Sigmoid colon (tissue), 4 donors: ENCODE measurements at regions not wholly inside any gene's neighbourhood (a gene's known extent, or its start where the extent isn't known, plus 50 kb on each side); places are given as distances from the start of the nearest gene placed in this dataset.
"Not testable (repeated sequence)": the region's sequence is repeated elsewhere in the genome, so short reads cannot be mapped to it uniquely, and the experiment has no call there.

Experiments
- EP300 ChIP-seq, 4 donors: sonication (generic); formaldehyde crosslinking; IDR thresholded peaks; one replicate each; pipeline ENCODE4 v1.6.1; 2017; ENCODE audit warnings: antibody characterized with exemption in 4 of 4
- POLR2A ChIP-seq, 2 donors: fragments of 450-650 bp; IDR thresholded peaks; one replicate each; pipeline ENCODE4 v1.6.1; 2016; ENCODE audit warnings: antibody characterized with exemption in 2 of 2, mild to moderate bottlenecking in 2 of 2, moderate library complexity in 2 of 2
- POLR2AphosphoS5 ChIP-seq, 4 donors: sonication (generic); formaldehyde crosslinking; IDR thresholded peaks; one replicate each; pipeline ENCODE4 v1.6.1; 2017; ENCODE audit warnings: antibody characterized with exemption in 4 of 4
- TF ChIP-seq, protein P1 (sequence below), 4 experiments: fragments of 450-650 bp in 3 of 4; fragments of 200-600 bp in 1 of 4; IDR thresholded peaks; one replicate each; pipeline ENCODE4 v1.5.1; 2016 to 2019; ENCODE audit warnings: antibody characterized with exemption in 4 of 4, mild to moderate bottlenecking in 3 of 4, moderate library complexity in 2 of 4

DNA sequence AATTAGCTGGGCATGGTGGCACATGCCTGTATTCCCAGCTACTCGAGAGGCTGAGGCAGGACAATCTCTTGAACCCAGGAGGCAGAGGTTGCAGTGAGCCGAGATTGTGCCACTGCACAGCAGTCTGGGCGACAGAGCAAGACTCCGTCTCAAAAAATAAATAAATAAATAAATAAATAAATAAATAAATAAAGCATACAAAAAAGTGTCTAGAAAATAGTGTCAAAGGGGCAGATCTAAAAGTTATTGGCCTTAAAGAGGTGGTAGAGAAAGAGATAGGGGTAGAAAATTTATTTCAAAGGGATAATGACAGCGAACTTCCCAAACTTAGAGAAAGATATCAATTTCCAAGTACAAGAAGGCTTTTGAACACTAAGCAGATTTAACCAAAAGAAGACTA lies 1160.6 kb upstream of the DIAPH2 start:
- TF ChIP-seq, protein P1, sequence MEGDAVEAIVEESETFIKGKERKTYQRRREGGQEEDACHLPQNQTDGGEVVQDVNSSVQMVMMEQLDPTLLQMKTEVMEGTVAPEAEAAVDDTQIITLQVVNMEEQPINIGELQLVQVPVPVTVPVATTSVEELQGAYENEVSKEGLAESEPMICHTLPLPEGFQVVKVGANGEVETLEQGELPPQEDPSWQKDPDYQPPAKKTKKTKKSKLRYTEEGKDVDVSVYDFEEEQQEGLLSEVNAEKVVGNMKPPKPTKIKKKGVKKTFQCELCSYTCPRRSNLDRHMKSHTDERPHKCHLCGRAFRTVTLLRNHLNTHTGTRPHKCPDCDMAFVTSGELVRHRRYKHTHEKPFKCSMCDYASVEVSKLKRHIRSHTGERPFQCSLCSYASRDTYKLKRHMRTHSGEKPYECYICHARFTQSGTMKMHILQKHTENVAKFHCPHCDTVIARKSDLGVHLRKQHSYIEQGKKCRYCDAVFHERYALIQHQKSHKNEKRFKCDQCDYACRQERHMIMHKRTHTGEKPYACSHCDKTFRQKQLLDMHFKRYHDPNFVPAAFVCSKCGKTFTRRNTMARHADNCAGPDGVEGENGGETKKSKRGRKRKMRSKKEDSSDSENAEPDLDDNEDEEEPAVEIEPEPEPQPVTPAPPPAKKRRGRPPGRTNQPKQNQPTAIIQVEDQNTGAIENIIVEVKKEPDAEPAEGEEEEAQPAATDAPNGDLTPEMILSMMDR (IDR thresholded peaks at IDR 0.05), result not testable (repeated sequence)
- TF ChIP-seq POLR2A, EP300, POLR2AphosphoS5 (IDR thresholded peaks at IDR 0.05): not testable (repeated sequence)
